ENCODE measurements at regions not wholly inside any gene's neighbourhood (a gene's known extent, or its start where the extent isn't known, plus 50 kb on each side); places are given as distances from the start of the nearest gene placed in this dataset.

DNA sequence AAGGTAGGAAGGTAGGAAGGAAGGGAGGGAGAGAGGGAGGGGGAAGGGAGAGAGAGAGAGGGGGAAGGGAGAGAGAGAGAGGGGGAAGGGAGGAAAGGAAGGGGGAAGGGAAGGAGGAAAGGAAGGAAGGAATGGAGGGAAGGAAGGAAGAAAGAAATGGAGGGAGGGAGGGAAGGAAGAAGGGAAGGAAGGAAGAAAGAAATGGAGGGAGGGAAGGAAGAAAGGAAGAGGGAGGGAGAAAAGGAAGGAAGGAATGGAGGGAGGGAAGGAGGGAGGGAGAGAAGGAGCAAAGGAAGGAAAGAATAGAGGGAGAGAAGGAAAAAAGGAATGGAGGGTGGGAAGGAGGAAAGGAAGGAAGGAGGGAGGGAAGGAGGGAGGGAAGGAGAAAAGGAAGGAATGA lies 176.4 kb upstream of the PTER start:
- TF ChIP-seq JUND (IDR thresholded peaks at IDR 0.05; ENCODE audit: low read depth), result no peak
- in situ Hi-C loops (cut with HindIII; ENCODE audit: low pct_unique_long_range_greater_than_20kb, low sequenced_read_pairs), result no loop called here
- DNase-seq (ENCODE audit: low read depth in 1 of 2, low spot score in 1 of 2), result no peak

DNA sequence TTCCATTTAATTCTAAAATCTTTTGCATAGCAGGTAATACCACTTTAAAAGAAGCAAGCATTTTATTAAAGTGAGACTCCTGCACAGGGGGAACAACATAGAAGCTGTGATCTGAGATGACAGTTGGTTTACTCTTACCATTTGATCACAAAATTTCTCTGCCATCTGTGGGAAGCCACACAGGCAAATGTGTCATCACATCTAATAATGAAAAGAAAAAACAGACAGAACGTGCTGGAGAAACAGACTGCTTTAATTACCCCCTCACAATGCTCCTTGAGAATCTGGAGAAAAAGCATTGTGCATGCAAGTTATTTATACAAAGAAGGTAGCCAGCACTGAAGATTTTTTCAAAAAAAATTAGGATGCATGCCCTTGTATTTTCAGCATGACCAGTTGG lies 165.2 kb upstream of the PTER start:
- no peak for TF ChIP-seq JUND (IDR thresholded peaks at IDR 0.05; ENCODE audit: low read depth)
- DNase-seq (ENCODE audit: low read depth in 1 of 2, low spot score in 1 of 2), result no peak
- in situ Hi-C loops (cut with HindIII; ENCODE audit: low pct_unique_long_range_greater_than_20kb, low sequenced_read_pairs), result no loop called here

DNA sequence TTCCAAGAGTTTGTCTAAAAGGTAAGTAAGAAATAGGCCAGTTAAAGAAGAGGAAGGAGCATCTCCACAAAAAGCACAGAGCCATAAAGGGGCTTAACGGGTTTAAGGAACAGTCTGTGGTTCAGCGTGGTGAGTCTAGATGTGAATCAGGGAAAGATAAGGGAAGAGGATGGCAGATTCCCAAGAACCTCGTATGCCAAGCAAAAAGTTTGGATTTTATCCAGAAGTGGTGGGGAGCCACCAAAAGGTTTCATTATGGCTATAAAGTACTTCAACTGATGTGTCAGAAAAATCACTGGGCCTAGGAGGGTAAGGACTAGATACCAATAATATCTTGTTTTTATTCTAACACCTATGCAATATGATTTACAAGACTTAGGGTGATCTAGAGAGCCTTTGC lies 161.9 kb upstream of the PTER start:
- no peak for DNase-seq (ENCODE audit: low read depth in 1 of 2, low spot score in 1 of 2)
- in situ Hi-C loops (cut with HindIII; ENCODE audit: low pct_unique_long_range_greater_than_20kb, low sequenced_read_pairs), result no loop called here
- no peak for TF ChIP-seq JUND (IDR thresholded peaks at IDR 0.05; ENCODE audit: low read depth)

- in situ Hi-C loops (cut with HindIII; ENCODE audit: low pct_unique_long_range_greater_than_20kb, low sequenced_read_pairs), result no loop called here
Measured at GRCh38 chr10:16280595-16280994, 156.2 kb upstream of the PTER start.

DNA sequence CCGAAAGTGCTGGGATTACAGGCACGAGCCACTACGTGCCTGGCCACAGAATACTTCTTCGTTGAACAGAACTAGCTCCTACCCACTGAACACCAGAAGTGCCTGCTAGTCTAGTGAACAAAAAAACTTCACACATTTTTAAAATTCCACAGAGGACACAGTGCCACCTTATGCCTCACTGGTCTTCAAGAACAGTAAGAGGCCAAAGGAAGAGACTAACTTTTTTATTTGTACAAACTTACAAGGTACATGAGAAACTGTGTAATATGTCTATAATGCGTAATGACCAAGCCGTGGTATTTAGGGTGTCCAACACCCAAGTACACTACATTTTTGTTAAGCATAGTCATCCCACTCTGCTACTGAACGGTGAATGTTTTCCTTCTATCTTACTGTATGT lies 144.4 kb upstream of the PTER start:
- peak in 1 of 2 experiments; percentile 23 for DNase-seq (ENCODE audit: low read depth in 1 of 2, low spot score in 1 of 2)
- TF ChIP-seq JUND (IDR thresholded peaks at IDR 0.05; ENCODE audit: low read depth), result no peak
- in situ Hi-C loops (cut with HindIII; ENCODE audit: low pct_unique_long_range_greater_than_20kb, low sequenced_read_pairs), result no loop called here

More at GRCh38 chr10:16280595-16280994, 156.2 kb upstream of the PTER start:
- TF ChIP-seq JUND (IDR thresholded peaks at IDR 0.05; ENCODE audit: low read depth), result no peak
- DNase-seq (ENCODE audit: low read depth in 1 of 2, low spot score in 1 of 2), result no peak

DNA sequence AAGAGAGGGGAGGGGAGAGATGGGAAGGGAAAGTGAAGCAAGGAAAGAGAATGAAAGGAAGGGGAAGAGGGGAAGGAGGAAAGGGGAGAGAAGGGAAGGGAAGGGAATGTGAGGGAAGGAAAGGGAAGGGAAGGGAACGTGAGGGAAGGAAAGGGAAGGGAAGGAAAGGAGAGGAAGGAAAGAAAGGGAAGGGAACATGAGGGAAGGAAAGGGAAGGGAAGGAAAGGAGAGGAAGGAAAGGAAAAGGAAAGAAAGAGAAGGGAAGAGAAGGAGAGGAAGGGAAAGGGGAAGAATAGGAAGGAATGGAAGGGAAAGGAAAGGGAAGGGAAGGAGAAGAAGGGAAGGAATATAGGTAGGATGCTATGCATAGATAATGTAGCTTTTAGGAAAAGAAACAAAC lies 139.7 kb upstream of the PTER start:
- no peak for TF ChIP-seq JUND (IDR thresholded peaks at IDR 0.05; ENCODE audit: low read depth)
- in situ Hi-C loops (cut with HindIII; ENCODE audit: low pct_unique_long_range_greater_than_20kb, low sequenced_read_pairs), result no loop called here
- DNase-seq (ENCODE audit: low read depth in 1 of 2, low spot score in 1 of 2), result no peak

DNA sequence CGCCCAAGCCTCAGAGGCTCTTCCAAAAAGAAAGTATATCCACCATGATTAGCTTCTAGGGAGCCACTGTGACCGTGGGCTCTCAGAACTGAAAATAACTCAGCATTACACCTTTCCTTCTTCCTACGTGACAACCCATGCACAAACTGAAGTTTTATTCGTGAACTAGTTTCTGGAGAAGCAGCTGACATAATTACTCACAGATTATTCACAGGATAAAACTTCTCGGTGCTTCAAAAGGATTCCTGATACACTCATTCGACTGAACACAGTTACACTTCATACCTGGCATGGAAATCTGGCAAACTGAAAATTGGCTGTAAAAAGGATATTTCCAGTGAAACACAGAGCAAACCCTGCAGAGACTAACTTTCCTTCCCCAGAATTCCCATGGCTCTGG lies 139.2 kb upstream of the PTER start:
- in situ Hi-C loops (cut with HindIII; ENCODE audit: low pct_unique_long_range_greater_than_20kb, low sequenced_read_pairs), result no loop called here
- DNase-seq (ENCODE audit: low read depth in 1 of 2, low spot score in 1 of 2), result no peak
- no peak for TF ChIP-seq JUND (IDR thresholded peaks at IDR 0.05; ENCODE audit: low read depth)

DNA sequence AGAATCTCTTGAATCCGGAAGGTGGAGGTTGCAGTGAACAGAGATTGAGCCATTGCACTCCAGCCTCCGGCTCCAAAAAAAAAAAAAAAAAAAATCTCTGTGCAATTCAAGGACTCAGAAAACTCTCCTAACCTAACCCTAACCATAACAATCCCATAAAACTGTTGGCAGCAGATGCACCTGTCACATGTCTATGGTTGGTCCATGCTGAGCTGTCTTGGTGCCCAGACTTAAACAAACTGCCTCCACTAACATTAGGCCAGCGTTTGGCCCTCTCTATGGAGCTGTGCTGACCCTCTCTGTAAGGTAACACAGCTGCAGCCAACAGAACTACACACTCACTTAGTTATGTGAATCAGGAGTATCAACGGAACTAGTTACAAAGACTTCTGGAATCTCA lies 132.5 kb upstream of the PTER start:
- no peak for DNase-seq (ENCODE audit: low read depth in 1 of 2, low spot score in 1 of 2)
- in situ Hi-C loops (cut with HindIII; ENCODE audit: low pct_unique_long_range_greater_than_20kb, low sequenced_read_pairs), result no loop called here
- no peak for TF ChIP-seq JUND (IDR thresholded peaks at IDR 0.05; ENCODE audit: low read depth)

- DNase-seq (ENCODE audit: low read depth in 1 of 2, low spot score in 1 of 2), result no peak
- no peak for TF ChIP-seq JUND (IDR thresholded peaks at IDR 0.05; ENCODE audit: low read depth)
- in situ Hi-C loops (cut with HindIII; ENCODE audit: low pct_unique_long_range_greater_than_20kb, low sequenced_read_pairs), result no loop called here
Measured at GRCh38 chr10:16310440-16310839, 126.4 kb upstream of the PTER start.

- DNase-seq (ENCODE audit: low read depth in 1 of 2, low spot score in 1 of 2), result peak in 1 of 2 experiments; percentile 22
- no peak for TF ChIP-seq JUND (IDR thresholded peaks at IDR 0.05; ENCODE audit: low read depth)
- in situ Hi-C loops (cut with HindIII; ENCODE audit: low pct_unique_long_range_greater_than_20kb, low sequenced_read_pairs), result no loop called here
Measured at GRCh38 chr10:16314259-16314658, 122.6 kb upstream of the PTER start.

GRCh38 chr10:16316733-16317390 lies 119.9 kb upstream of the PTER start:
- TF ChIP-seq JUND (IDR thresholded peaks at IDR 0.05; ENCODE audit: low read depth), result no peak
- DNase-seq (ENCODE audit: low read depth in 1 of 2, low spot score in 1 of 2), result no peak
- in situ Hi-C loops (cut with HindIII; ENCODE audit: low pct_unique_long_range_greater_than_20kb, low sequenced_read_pairs), result no loop called here

- TF ChIP-seq JUND (IDR thresholded peaks at IDR 0.05; ENCODE audit: low read depth), result no peak
- in situ Hi-C loops (cut with HindIII; ENCODE audit: low pct_unique_long_range_greater_than_20kb, low sequenced_read_pairs), result no loop called here
- no peak for DNase-seq (ENCODE audit: low read depth in 1 of 2, low spot score in 1 of 2)
Measured at GRCh38 chr10:16341637-16342036, 95.2 kb upstream of the PTER start.

- TF ChIP-seq JUND (IDR thresholded peaks at IDR 0.05; ENCODE audit: low read depth), result no peak
- DNase-seq (ENCODE audit: low read depth in 1 of 2, low spot score in 1 of 2), result no peak
- in situ Hi-C loops (cut with HindIII; ENCODE audit: low pct_unique_long_range_greater_than_20kb, low sequenced_read_pairs), result no loop called here
Measured at GRCh38 chr10:16348891-16349290, 87.9 kb upstream of the PTER start.

DNA sequence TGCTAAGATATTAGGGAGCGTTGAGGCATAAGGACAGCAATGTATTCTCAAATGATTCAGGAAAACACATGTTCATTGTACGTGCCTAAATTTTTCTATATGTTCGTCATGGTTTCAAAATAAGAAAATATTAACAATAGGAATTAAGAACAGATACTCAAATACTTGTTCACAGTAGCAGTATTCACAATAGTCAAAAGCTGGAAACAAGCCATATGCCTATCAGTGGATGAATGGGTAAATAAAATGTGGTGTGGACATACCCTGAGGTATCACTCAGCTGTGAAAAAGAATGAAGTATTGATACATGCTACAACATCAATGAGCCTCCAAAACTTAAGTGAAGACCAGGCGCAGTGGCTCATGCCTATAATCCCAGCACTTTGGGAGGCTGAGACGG lies 84.7 kb upstream of the PTER start:
- in situ Hi-C loops (cut with HindIII; ENCODE audit: low pct_unique_long_range_greater_than_20kb, low sequenced_read_pairs), result no loop called here
- DNase-seq (ENCODE audit: low read depth in 1 of 2, low spot score in 1 of 2), result no peak

More for the DNA sequence above, 84.7 kb upstream of the PTER start:
- TF ChIP-seq JUND (IDR thresholded peaks at IDR 0.05; ENCODE audit: low read depth), result no peak
